ENCODE measurements at regions not wholly inside any gene's neighbourhood (a gene's known extent, or its start where the extent isn't known, plus 50 kb on each side); places are given as distances from the start of the nearest gene placed in this dataset.

DNA sequence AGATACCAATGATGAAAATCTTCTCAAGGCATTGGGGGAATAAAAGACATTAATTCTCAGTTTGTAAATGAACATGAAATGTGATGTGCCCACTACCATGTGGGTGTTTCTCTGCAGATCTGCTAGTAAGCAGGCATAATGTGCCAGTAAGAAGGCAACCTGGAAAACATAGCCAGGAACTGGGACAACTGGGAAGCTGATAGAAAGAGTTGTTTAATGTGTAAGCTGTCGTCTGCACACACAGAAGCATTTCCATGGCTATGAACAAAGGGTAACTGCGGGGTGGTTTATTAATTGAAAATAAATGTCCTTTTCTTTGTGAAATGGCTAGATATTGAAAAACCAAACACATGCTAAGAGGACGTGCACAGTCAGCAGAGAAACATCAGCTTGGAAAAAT, 52.0 kb downstream of the ZC3H11B start:
- no peak for TF ChIP-seq POLR2A (IDR thresholded peaks at IDR 0.05; ENCODE audit: low read depth, low read length)
- no peak for TF ChIP-seq TAF1 (IDR thresholded peaks at IDR 0.05; ENCODE audit: low read depth, low read length)
